Neutrophil (primary cell): ENCODE measurements at regions not wholly inside any gene's neighbourhood (a gene's known extent, or its start where the extent isn't known, plus 50 kb on each side); places are given as distances from the start of the nearest gene placed in this dataset.

Experiments
- H3K27ac ChIP-seq: fragments of 200-600 bp; sonication (generic); 2 replicates; pipeline ENCODE4 v1.5.1; 2016; ENCODE audit warnings: mild to moderate bottlenecking, moderate library complexity
- H3K27me3 ChIP-seq: fragments of 200-600 bp; sonication (generic); 2 replicates; pipeline ENCODE4 v1.6.0; 2016; ENCODE audit warnings: mild to moderate bottlenecking
- H3K36me3 ChIP-seq: fragments of 200-600 bp; sonication (generic); 2 replicates; pipeline ENCODE4 v1.5.1; 2017
- H3K4me1 ChIP-seq, 2 experiments: fragments of 200-600 bp in 1 of 2; sonication (generic) in 1 of 2; 1 replicate in 1 of 2; 2 replicates in 1 of 2; pipeline versions ENCODE4 v1.5.1 to v1.6.1; 2013 to 2016; ENCODE audit warnings: low read depth in 1 of 2, low read length in 1 of 2, mild to moderate bottlenecking in 1 of 2, moderate library complexity in 1 of 2; ENCODE audit not compliant: control insufficient read depth in 1 of 2, insufficient read depth in 1 of 2
- H3K4me3 ChIP-seq, 2 experiments: fragments of 200-600 bp in 1 of 2; sonication (generic) in 1 of 2; 1 replicate in 1 of 2; 2 replicates in 1 of 2; pipeline ENCODE4 v1.5.1; 2013 to 2016; ENCODE audit warnings: low read depth in 1 of 2, low read length in 1 of 2, mild to moderate bottlenecking in 1 of 2, moderate library complexity in 1 of 2
- H3K9me3 ChIP-seq: fragments of 200-600 bp; sonication (generic); 2 replicates; pipeline ENCODE4 v1.5.1; 2016
- CTCF ChIP-seq: fragments of 200-600 bp; sonication (generic); IDR thresholded peaks from 2 replicates; pipeline ENCODE4 v1.5.1; 2016; ENCODE audit warnings: antibody characterized with exemption

GRCh38 chr14:76922092-76922491 is 95.9 kb downstream of the LRRC74A start:
- no peak overlapping the region for H3K27ac ChIP-seq
- H3K4me1 ChIP-seq = peaks cover 45 to 51% of the 10 kb centered on the region in 2 experiments

GRCh38 chr14:76921088-76921399 is 94.8 kb downstream of the LRRC74A start:
- Histone ChIP-seq H3K4me3 (no peak overlapping the region), H3K27me3 (peaks cover 16% of the 10 kb centered on the region), H3K4me1 (peaks cover 52 to 58% of the 10 kb centered on the region in 2 experiments), H3K36me3 (no peaks in the 10 kb centered on the region), H3K27ac (no peak overlapping the region), H3K9me3 (no peaks in the 10 kb centered on the region)
- TF ChIP-seq CTCF = no peak

More at GRCh38 chr14:76922092-76922491, 95.9 kb downstream of the LRRC74A start:
- Histone ChIP-seq H3K27me3 (peaks cover 17% of the 10 kb centered on the region), H3K36me3 (no peaks in the 10 kb centered on the region), H3K9me3 (no peaks in the 10 kb centered on the region), H3K4me3 (no peak overlapping the region)
- TF ChIP-seq CTCF = no peak

GRCh38 chr14:76920331-76921087 is 94.3 kb downstream of the LRRC74A start:
- Histone ChIP-seq H3K27me3 (peaks cover 12% of the 10 kb centered on the region), H3K36me3 (no peaks in the 10 kb centered on the region), H3K4me1 (peaks cover 57 to 63% of the 10 kb centered on the region in 2 experiments), H3K27ac (no peak overlapping the region), H3K4me3 (no peak overlapping the region), H3K9me3 (no peaks in the 10 kb centered on the region)
- no peak for TF ChIP-seq CTCF

- H3K4me3 ChIP-seq = no peak overlapping the region
- H3K9me3 ChIP-seq = no peaks in the 10 kb centered on the region
- H3K4me1 ChIP-seq = peaks cover 65 to 71% of the 10 kb centered on the region in 2 experiments
- no peaks in the 10 kb centered on the region for H3K36me3 ChIP-seq
- H3K27ac ChIP-seq = peak overlapping the region; percentile 92
- peaks cover 9% of the 10 kb centered on the region for H3K27me3 ChIP-seq
- no peak for TF ChIP-seq CTCF
Observed at GRCh38 chr14:76919431-76920330, 93.5 kb downstream of the LRRC74A start.
